WI38 (cell line): ENCODE measurements at regions not wholly inside any gene's neighbourhood (a gene's known extent, or its start where the extent isn't known, plus 50 kb on each side); places are given as distances from the start of the nearest gene placed in this dataset.

Source experiments
- H3K4me3 ChIP-seq: 2 replicates; pipeline ENCODE4 v1.5.1; 2011; ENCODE audit warnings: low read depth, mild to moderate bottlenecking, control low read depth, low read length
- CTCF ChIP-seq: IDR thresholded peaks from 2 replicates; pipeline ENCODE4 v1.5.1; 2012; ENCODE audit warnings: low read depth, mild to moderate bottlenecking, control low read depth, low read length

DNA sequence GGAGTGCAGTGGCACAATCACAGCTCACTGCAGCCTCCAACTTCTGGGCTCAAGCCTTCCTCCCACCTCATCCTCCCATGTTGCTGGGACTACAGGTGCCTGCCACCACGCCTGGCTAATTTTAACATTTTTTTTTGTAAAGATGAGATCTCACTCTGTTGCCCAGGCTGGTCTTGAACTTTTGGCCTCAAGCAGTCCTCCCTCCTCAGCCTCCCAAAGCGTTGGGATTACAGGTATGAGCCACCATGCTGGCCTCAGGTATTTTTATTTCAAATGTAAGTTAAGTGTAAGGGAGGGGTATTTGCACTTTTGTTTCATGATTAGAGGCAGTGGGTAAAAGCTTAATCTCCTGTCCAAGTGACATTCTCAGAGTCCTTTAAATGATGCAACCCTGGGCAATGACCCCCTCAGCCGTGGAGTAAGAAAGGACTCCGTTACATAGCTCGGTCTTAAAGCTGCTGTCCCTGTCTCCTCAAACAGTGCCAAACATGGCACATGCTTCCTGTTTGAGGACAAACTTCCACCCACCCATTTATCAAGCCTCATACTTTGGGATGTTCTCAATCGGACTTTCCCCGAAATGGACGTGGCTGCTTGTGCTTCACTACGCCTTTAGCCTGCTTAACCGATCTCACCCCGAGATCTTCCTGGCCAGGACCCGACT is 296.1 kb downstream of the BAMBI start:
- TF ChIP-seq CTCF = no peak
- no peak overlapping the region for H3K4me3 ChIP-seq

- H3K4me3 ChIP-seq = no peak overlapping the region
- no peak for TF ChIP-seq CTCF
These were observed 298.7 kb downstream of the BAMBI start for GRCh38 chr10:28975891-28976531.

DNA sequence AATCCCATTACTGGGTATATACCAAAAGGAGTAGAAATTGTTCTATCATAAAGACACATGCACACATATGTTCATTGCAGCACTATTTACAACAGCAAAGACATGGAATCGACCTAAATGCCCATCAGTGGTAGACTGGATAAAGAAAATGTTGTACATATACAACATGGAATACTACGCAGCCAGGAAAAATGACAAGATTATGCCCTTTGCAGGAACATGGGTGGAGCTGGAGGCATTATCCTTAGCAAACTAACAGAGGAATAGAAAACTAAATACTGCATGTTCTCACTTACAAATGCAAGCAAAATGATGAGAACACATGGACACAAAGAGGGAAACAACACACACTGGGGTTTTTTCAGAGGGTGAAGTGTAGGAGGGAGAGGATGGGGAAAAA is 300.2 kb downstream of the BAMBI start:
- H3K4me3 ChIP-seq = no peak overlapping the region
- TF ChIP-seq CTCF = no peak

- TF ChIP-seq CTCF = no peak
- no peak overlapping the region for H3K4me3 ChIP-seq
These were observed 302.9 kb downstream of the BAMBI start for GRCh38 chr10:28980264-28980663.

DNA sequence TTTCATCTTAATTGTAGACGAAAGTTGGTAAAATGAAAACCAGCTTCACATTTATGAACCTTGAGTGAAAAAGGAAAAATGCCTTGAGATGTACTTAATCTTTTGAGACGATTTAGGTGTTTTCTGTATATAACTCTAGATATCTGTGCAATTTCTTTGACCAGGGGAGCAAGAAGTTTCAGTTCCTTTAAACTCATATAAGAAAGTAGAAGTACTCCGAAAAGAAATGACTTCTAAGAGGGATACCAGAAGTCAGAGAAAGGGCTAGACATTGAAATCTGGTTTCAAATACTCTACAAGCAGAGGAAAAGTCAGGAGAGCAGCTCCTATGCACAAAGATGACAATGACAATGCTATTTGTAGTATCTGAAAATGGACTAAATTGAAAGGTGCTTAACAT is 303.7 kb downstream of the BAMBI start:
- no peak for TF ChIP-seq CTCF
- H3K4me3 ChIP-seq = no peak overlapping the region

GRCh38 chr10:28982974-28983373 is 305.7 kb downstream of the BAMBI start:
- TF ChIP-seq CTCF = no peak
- H3K4me3 ChIP-seq = no peak overlapping the region

- no peak for TF ChIP-seq CTCF
- no peak overlapping the region for H3K4me3 ChIP-seq
These were observed 305.1 kb upstream of the LYZL1 start for GRCh38 chr10:28983799-28984198.
